Osteocyte (in vitro differentiated cells): ENCODE measurements at regions not wholly inside any gene's neighbourhood (a gene's known extent, or its start where the extent isn't known, plus 50 kb on each side); places are given as distances from the start of the nearest gene placed in this dataset.

Source experiments
- DNase-seq: peaks from one replicate; pipeline ENCODE4 v3.0.0; 2021; ENCODE audit warnings: mixed read lengths; ENCODE audit not compliant: unreplicated experiment; ENCODE audit errors: extremely low spot score
- H3K27ac Mint-ChIP-seq: one replicate; pipeline ENCODE4 v1.8.0; 2021; ENCODE audit warnings: mild to moderate bottlenecking, mixed read lengths; ENCODE audit not compliant: unreplicated experiment
- H3K27me3 Mint-ChIP-seq: one replicate; pipeline ENCODE4 v1.8.0; 2021; ENCODE audit warnings: mixed read lengths; ENCODE audit not compliant: unreplicated experiment
- H3K36me3 Mint-ChIP-seq: one replicate; pipeline ENCODE4 v1.8.0; 2021; ENCODE audit warnings: mixed read lengths; ENCODE audit not compliant: unreplicated experiment
- H3K4me1 Mint-ChIP-seq: one replicate; pipeline ENCODE4 v1.8.0; 2021; ENCODE audit warnings: mixed read lengths; ENCODE audit not compliant: unreplicated experiment
- H3K4me3 Mint-ChIP-seq: one replicate; pipeline ENCODE4 v1.8.0; 2021; ENCODE audit warnings: mild to moderate bottlenecking, moderate library complexity, mixed read lengths; ENCODE audit not compliant: unreplicated experiment
- H3K9me3 Mint-ChIP-seq: one replicate; pipeline ENCODE4 v1.8.0; 2021; ENCODE audit warnings: mixed read lengths; ENCODE audit not compliant: unreplicated experiment
- TF ChIP-seq, protein P1 (sequence below): fragments of 200-600 bp; sonication (generic); IDR thresholded peaks from 2 replicates; pipeline ENCODE4 v1.5.0; 2021; ENCODE audit warnings: antibody characterized with exemption, mild to moderate bottlenecking, moderate library complexity

DNA sequence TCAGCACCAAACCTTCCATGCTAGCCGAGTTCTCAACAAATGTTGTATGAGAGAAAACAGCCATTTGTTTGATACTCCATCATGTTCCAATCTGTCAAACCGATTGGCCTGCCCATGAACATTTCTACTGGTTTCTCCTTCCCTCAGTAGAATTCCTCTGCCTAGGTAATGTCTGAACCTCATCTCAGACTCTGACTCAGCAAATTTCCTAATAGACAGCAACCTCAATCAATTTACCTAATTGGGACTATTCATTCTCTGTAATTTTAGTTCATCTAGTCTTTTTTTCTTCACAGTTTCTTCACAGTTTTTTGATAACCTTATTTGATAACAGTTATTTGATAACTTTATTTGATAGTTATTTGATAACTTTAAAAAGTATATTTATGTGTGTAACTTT, 585.1 kb downstream of the DNAJB9 start:
- Mint-ChIP-seq H3K4me3 (no peak overlapping the region), H3K36me3 (no peaks in the 10 kb centered on the region), H3K4me1 (no peaks in the 10 kb centered on the region), H3K27ac (no peak overlapping the region), H3K9me3 (peaks cover 6% of the 10 kb centered on the region), H3K27me3 (no peaks in the 10 kb centered on the region)
- TF ChIP-seq, protein P1, sequence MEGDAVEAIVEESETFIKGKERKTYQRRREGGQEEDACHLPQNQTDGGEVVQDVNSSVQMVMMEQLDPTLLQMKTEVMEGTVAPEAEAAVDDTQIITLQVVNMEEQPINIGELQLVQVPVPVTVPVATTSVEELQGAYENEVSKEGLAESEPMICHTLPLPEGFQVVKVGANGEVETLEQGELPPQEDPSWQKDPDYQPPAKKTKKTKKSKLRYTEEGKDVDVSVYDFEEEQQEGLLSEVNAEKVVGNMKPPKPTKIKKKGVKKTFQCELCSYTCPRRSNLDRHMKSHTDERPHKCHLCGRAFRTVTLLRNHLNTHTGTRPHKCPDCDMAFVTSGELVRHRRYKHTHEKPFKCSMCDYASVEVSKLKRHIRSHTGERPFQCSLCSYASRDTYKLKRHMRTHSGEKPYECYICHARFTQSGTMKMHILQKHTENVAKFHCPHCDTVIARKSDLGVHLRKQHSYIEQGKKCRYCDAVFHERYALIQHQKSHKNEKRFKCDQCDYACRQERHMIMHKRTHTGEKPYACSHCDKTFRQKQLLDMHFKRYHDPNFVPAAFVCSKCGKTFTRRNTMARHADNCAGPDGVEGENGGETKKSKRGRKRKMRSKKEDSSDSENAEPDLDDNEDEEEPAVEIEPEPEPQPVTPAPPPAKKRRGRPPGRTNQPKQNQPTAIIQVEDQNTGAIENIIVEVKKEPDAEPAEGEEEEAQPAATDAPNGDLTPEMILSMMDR = no peak
- no peak for DNase-seq

DNA sequence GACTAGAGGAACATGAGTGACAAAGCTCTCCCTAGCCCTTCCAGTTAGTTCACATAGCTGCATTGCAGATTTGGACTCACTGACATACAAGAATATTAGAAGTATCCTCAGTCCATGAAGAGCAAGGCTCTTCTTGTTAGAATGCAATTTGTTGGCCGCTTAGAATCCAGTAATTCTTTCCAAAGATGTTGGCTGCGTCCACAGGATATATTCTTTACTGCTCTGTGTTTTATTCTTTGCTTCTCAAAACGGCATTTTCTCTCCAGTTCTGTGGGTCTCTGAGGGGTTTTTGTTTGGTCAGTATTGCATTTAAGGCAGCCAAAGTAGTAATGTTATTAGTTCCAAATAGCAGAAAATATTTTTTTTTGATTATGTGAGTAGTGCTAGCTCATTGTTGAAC, 588.6 kb downstream of the DNAJB9 start:
- TF ChIP-seq, protein P1 = no peak
- peaks cover 4% of the 10 kb centered on the region for H3K9me3 Mint-ChIP-seq
- H3K27ac Mint-ChIP-seq = no peak overlapping the region
- H3K36me3 Mint-ChIP-seq = no peaks in the 10 kb centered on the region
- H3K4me3 Mint-ChIP-seq = no peak overlapping the region
- H3K27me3 Mint-ChIP-seq = no peaks in the 10 kb centered on the region
- no peak for DNase-seq
- H3K4me1 Mint-ChIP-seq = no peaks in the 10 kb centered on the region

DNA sequence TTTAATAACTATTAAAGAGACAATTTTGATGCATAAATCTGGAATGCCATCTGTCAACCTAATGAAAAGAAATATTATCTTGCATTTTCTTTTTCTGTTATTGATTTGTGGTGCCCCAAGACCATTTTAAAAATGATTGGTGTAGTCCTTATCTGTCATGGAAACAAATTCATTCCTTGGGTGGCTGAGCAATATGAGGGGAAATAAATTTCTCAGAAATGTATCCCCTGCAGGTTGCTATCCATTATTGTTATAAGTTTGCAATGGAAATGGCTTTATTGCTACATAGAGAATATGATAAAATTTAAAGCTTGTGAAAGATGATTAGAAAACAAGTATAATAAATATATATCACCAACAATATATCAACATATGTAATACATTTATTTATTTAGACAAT, 607.0 kb downstream of the DNAJB9 start:
- H3K4me3 Mint-ChIP-seq = no peak overlapping the region
- no peaks in the 10 kb centered on the region for H3K4me1 Mint-ChIP-seq
- no peak overlapping the region for H3K27ac Mint-ChIP-seq
- TF ChIP-seq, protein P1 = no peak
- no peak for DNase-seq
- H3K36me3 Mint-ChIP-seq = no peaks in the 10 kb centered on the region
- H3K9me3 Mint-ChIP-seq = no peaks in the 10 kb centered on the region
- H3K27me3 Mint-ChIP-seq = no peaks in the 10 kb centered on the region

DNA sequence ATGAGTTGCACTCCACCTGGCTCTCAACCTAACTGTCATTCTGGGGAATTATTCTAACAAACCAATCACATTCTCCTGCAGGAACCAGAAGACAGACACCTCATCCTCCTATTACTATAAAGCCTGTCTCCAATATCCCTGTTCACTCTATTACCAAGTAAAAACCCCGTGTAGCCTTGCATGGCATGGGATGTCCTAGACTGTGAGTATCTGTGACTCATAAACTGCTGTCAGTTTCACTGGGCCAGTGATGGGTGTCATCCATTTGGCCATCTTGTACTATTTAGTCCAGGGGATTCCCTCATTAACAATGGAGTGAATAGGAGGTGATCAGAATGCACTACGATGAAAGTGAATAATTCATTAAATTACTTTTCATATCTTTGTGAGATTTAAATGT, 608.7 kb downstream of the DNAJB9 start:
- no peak overlapping the region for H3K27ac Mint-ChIP-seq

DNA sequence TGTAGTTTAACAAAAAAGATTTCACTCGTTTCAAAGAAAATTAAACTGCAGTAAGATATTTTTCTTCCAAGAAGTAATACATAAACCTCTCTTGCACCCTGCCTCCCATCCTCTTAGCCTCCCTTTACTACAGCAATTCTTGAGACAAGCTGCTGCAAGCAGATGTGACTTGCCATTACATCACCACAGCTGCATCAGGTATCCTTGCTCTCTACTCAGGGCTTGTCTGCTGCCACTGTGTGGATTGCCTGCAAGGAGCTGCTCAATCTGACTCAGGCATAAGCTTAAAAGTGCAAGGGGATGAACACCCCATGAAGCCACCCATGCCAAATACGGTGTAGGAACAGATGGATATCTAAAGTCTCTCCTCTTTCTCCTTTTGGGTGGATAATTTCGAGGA, 609.9 kb downstream of the DNAJB9 start:
- TF ChIP-seq, protein P1 = no peak
- no peaks in the 10 kb centered on the region for H3K4me1 Mint-ChIP-seq

More for the DNA sequence above, 608.7 kb downstream of the DNAJB9 start:
- Mint-ChIP-seq H3K36me3 (no peaks in the 10 kb centered on the region), H3K27me3 (no peaks in the 10 kb centered on the region), H3K9me3 (peaks cover under 1% of the 10 kb centered on the region), H3K4me1 (no peaks in the 10 kb centered on the region), H3K4me3 (no peak overlapping the region)
- no peak for DNase-seq
- TF ChIP-seq, protein P1 = no peak

More for the DNA sequence above, 609.9 kb downstream of the DNAJB9 start:
- no peak overlapping the region for H3K27ac Mint-ChIP-seq
- DNase-seq = no peak
- H3K36me3 Mint-ChIP-seq = no peaks in the 10 kb centered on the region
- H3K4me3 Mint-ChIP-seq = no peak overlapping the region
- no peaks in the 10 kb centered on the region for H3K27me3 Mint-ChIP-seq
- H3K9me3 Mint-ChIP-seq = peaks cover 4% of the 10 kb centered on the region
